ENCODE measurements at regions not wholly inside any gene's neighbourhood (a gene's known extent, or its start where the extent isn't known, plus 50 kb on each side); places are given as distances from the start of the nearest gene placed in this dataset.

DNA sequence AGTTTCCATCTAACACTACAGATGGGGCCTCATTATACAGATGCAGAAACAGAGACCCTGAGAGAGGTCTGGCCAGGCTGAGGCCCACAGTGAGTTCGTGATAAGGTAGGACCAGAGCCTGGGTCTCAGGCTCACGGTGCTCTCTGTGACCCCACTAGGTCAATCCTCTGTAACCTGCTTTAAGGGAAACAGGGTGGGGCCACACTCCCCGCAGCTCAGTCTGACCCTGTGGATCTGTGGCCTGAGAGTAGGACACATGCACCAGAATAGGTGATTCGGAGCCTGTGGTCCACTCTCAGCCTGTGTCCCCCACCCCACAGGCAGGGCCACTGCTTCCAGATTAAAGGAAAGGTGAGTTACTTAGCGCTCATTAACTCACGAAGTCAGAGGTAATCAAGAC is 137.8 kb upstream of the FAM20C start:
- TF ChIP-seq POLR2A (IDR thresholded peaks at IDR 0.05; ENCODE audit: extremely low read depth, insufficient read length) = no peak
- TF ChIP-seq, protein P1, sequence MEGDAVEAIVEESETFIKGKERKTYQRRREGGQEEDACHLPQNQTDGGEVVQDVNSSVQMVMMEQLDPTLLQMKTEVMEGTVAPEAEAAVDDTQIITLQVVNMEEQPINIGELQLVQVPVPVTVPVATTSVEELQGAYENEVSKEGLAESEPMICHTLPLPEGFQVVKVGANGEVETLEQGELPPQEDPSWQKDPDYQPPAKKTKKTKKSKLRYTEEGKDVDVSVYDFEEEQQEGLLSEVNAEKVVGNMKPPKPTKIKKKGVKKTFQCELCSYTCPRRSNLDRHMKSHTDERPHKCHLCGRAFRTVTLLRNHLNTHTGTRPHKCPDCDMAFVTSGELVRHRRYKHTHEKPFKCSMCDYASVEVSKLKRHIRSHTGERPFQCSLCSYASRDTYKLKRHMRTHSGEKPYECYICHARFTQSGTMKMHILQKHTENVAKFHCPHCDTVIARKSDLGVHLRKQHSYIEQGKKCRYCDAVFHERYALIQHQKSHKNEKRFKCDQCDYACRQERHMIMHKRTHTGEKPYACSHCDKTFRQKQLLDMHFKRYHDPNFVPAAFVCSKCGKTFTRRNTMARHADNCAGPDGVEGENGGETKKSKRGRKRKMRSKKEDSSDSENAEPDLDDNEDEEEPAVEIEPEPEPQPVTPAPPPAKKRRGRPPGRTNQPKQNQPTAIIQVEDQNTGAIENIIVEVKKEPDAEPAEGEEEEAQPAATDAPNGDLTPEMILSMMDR (IDR thresholded peaks at IDR 0.05; ENCODE audit: low read depth, low read length) = no peak
- TF ChIP-seq, protein P2, sequence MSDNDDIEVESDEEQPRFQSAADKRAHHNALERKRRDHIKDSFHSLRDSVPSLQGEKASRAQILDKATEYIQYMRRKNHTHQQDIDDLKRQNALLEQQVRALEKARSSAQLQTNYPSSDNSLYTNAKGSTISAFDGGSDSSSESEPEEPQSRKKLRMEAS (IDR thresholded peaks at IDR 0.05; ENCODE audit: low read depth, low read length) = no peak

Data from NB4 (cell line).